Mesendoderm (in vitro differentiated cells): ENCODE measurements at regions not wholly inside any gene's neighbourhood (a gene's known extent, or its start where the extent isn't known, plus 50 kb on each side); places are given as distances from the start of the nearest gene placed in this dataset.

ENCODE experiments used
- DNase-seq: peaks from one replicate; pipeline ENCODE4 v3.0.0; 2013
- H2AK5ac ChIP-seq: 2 replicates; pipeline ENCODE4 v1.6.1; 2013; ENCODE audit warnings: low read length, inconsistent platforms
- H2BK120ac ChIP-seq: 2 replicates; pipeline ENCODE4 v1.6.1; 2013; ENCODE audit warnings: low read depth, mild to moderate bottlenecking, low read length, moderate library complexity, mixed read lengths
- H2BK15ac ChIP-seq: replicated peaks from 2 replicates; pipeline ENCODE4 v1.6.1; 2013; ENCODE audit warnings: low read depth, mild to moderate bottlenecking, moderate library complexity
- H2BK5ac ChIP-seq: 2 replicates; pipeline ENCODE4 v1.6.1; 2013; ENCODE audit warnings: low read length, inconsistent platforms
- H3K18ac ChIP-seq: 2 replicates; pipeline ENCODE4 v1.6.1; 2013; ENCODE audit warnings: mild to moderate bottlenecking, low read length, mixed read lengths
- H3K23ac ChIP-seq: one replicate; pipeline ENCODE4 v1.6.1; 2013; ENCODE audit warnings: low read length
- H3K27ac ChIP-seq: 2 replicates; pipeline ENCODE4 v1.5.1; 2013; ENCODE audit warnings: low read depth, mild to moderate bottlenecking, inconsistent platforms, low read length, moderate library complexity
- H3K27me3 ChIP-seq: 2 replicates; pipeline ENCODE4 v1.6.1; 2013; ENCODE audit warnings: low read length, control low read depth, mild to moderate bottlenecking, inconsistent platforms; ENCODE audit not compliant: insufficient read depth, poor library complexity
- H3K36me3 ChIP-seq: 2 replicates; pipeline ENCODE4 v1.6.1; 2013; ENCODE audit warnings: low read length, inconsistent platforms; ENCODE audit not compliant: control insufficient read depth, insufficient read depth
- H3K4ac ChIP-seq: one replicate; pipeline ENCODE4 v1.6.1; 2013; ENCODE audit warnings: low read depth, mild to moderate bottlenecking, low read length, moderate library complexity
- H3K4me1 ChIP-seq: 2 replicates; pipeline ENCODE4 v1.6.1; 2013; ENCODE audit warnings: low read depth, low read length, inconsistent platforms; ENCODE audit not compliant: control insufficient read depth
- H3K4me2 ChIP-seq: 2 replicates; pipeline ENCODE4 v1.6.1; 2013; ENCODE audit warnings: low read length
- H3K4me3 ChIP-seq: 2 replicates; pipeline ENCODE4 v1.5.1; 2013; ENCODE audit warnings: mild to moderate bottlenecking, low read length
- H3K56ac ChIP-seq: one replicate; pipeline ENCODE4 v1.6.1; 2013; ENCODE audit warnings: low read length
- H3K79me1 ChIP-seq: 2 replicates; pipeline ENCODE4 v1.6.1; 2013; ENCODE audit warnings: low read length, inconsistent platforms
- H3K79me2 ChIP-seq: 2 replicates; pipeline ENCODE4 v1.6.1; 2013; ENCODE audit warnings: mild to moderate bottlenecking, low read length; ENCODE audit not compliant: control insufficient read depth, insufficient read depth
- H3K9ac ChIP-seq: 2 replicates; pipeline ENCODE4 v1.6.1; 2013; ENCODE audit warnings: low read length, inconsistent platforms
- H4K5ac ChIP-seq: one replicate; pipeline ENCODE4 v1.6.1; 2013; ENCODE audit warnings: low read length
- H4K8ac ChIP-seq: one replicate; pipeline ENCODE4 v1.6.1; 2013; ENCODE audit warnings: low read depth, mild to moderate bottlenecking, control low read depth, low read length, moderate library complexity
- WGBS: extraction: QIAGEN DNeasy Blood & Tissue Kit; methylation state at CpG from one replicate; pipeline ENCODE4 v1.1.7; 2013; ENCODE audit warnings: low lambda C conversion rate, missing lambda C conversion rate; ENCODE audit not compliant: insufficient coverage; ENCODE audit errors: extremely low coverage; 5-methylcytosine and 5-hydroxymethylcytosine counted together

DNA sequence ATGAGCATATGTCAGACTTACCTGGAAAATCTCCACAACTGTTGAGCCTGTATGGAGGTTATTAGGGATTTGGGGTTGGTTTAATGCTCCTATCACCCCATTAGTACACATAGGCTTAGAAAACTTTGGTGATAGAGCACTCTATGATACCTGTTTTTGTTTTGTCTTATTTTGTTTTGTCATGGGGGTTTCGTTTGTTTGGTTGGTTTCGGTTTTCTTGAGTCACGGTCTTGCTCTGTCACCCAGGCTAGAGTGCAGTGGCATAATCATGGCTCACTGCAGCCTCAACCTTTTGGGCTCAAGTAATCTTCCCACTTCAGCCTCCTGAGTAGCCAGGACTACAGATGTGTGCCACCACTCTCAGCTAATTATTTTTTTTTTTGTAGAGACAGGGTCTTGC is 70.0 kb downstream of the MZT1 start:
- no peak overlapping the region for H3K56ac ChIP-seq
- H3K4me1 ChIP-seq, result no peaks in the 10 kb centered on the region
- no peaks in the 10 kb centered on the region for H3K27me3 ChIP-seq
- no peak overlapping the region for H2BK15ac ChIP-seq
- no peak overlapping the region for H2BK5ac ChIP-seq
- H2AK5ac ChIP-seq, result no peak overlapping the region
- no peak for DNase-seq
- no peak overlapping the region for H3K23ac ChIP-seq
- no peak overlapping the region for H3K4me3 ChIP-seq
- H4K5ac ChIP-seq, result no peak overlapping the region
- no peaks in the 10 kb centered on the region for H3K79me2 ChIP-seq
- H3K4ac ChIP-seq, result no peak overlapping the region
- H3K27ac ChIP-seq, result no peak overlapping the region
- no peak overlapping the region for H3K9ac ChIP-seq
- no peak overlapping the region for H3K18ac ChIP-seq
- H3K79me1 ChIP-seq, result no peaks in the 10 kb centered on the region
- no peak overlapping the region for H4K8ac ChIP-seq
- no peaks in the 10 kb centered on the region for H3K36me3 ChIP-seq
- no CpG with 5 or more reads among the region's 3 CpGs for WGBS
- H3K4me2 ChIP-seq, result no peak overlapping the region
- no peak overlapping the region for H2BK120ac ChIP-seq

DNA sequence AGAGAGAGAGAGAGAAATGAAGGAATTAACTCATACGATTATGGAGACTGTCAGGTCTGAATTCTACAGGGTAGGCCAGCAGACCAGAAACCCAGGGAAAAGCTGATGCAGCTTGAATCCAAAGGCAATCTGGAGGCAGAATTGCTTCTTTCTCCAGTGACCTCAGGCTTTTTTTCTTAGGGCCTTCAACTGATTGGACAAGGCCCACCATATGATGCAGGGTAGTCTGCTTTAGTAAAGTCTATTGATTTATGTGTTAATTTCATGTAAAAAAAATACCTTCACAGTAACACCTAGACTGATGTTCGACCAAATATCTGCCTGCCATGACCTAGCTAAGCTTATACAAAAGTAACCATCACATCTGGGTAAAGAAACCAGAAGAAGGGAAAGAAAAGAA is 71.1 kb downstream of the MZT1 start:
- Histone ChIP-seq H3K4me1 (no peaks in the 10 kb centered on the region), H3K4me3 (no peak overlapping the region), H3K27me3 (no peaks in the 10 kb centered on the region), H3K36me3 (no peaks in the 10 kb centered on the region), H3K9ac (no peak overlapping the region), H4K8ac (no peak overlapping the region), H4K5ac (no peak overlapping the region), H3K4ac (no peak overlapping the region), H2BK5ac (no peak overlapping the region), H3K79me1 (no peaks in the 10 kb centered on the region), H3K23ac (no peak overlapping the region), H3K27ac (no peak overlapping the region), H2AK5ac (no peak overlapping the region), H3K79me2 (no peaks in the 10 kb centered on the region), H3K56ac (no peak overlapping the region), H2BK15ac (no peak overlapping the region), H3K4me2 (no peak overlapping the region), H2BK120ac (no peak overlapping the region), H3K18ac (no peak overlapping the region)
- DNase-seq, result no peak
- WGBS, result no CpG with 5 or more reads among the region's 2 CpGs

DNA sequence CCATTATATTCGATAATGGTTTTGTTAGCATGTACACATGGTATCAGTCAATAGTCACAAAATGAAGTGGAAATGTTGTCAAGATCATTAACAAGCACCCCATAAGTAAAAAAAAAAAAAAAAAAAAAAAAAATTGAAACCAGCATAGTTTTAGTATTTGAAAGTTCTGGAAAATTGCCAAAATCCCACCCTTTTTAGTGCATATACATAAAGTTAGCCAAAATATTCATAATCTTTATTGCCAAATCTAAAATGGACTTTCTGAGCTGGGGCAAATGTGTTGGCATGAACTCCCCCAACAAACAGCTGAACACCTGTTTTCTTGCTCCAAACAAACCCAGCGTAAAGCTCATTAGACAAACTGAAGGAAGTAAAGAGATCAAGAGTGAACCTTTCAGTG is 73.9 kb downstream of the MZT1 start:
- no peak overlapping the region for H3K23ac ChIP-seq
- no peak overlapping the region for H3K56ac ChIP-seq
- H3K9ac ChIP-seq, result no peak overlapping the region
- no peak overlapping the region for H2AK5ac ChIP-seq
- no peak overlapping the region for H3K27ac ChIP-seq
- H2BK5ac ChIP-seq, result no peak overlapping the region
- DNase-seq, result no peak
- H3K79me1 ChIP-seq, result no peaks in the 10 kb centered on the region
- H2BK120ac ChIP-seq, result no peak overlapping the region
- no peak overlapping the region for H4K8ac ChIP-seq
- H3K4me1 ChIP-seq, result no peaks in the 10 kb centered on the region
- H3K18ac ChIP-seq, result no peak overlapping the region
- WGBS, result no CpG with 5 or more reads among the region's 2 CpGs
- H3K4me3 ChIP-seq, result no peak overlapping the region
- H3K36me3 ChIP-seq, result no peaks in the 10 kb centered on the region
- no peak overlapping the region for H4K5ac ChIP-seq
- no peaks in the 10 kb centered on the region for H3K27me3 ChIP-seq
- H3K79me2 ChIP-seq, result no peaks in the 10 kb centered on the region
- no peak overlapping the region for H3K4ac ChIP-seq
- H2BK15ac ChIP-seq, result no peak overlapping the region
- H3K4me2 ChIP-seq, result no peak overlapping the region

DNA sequence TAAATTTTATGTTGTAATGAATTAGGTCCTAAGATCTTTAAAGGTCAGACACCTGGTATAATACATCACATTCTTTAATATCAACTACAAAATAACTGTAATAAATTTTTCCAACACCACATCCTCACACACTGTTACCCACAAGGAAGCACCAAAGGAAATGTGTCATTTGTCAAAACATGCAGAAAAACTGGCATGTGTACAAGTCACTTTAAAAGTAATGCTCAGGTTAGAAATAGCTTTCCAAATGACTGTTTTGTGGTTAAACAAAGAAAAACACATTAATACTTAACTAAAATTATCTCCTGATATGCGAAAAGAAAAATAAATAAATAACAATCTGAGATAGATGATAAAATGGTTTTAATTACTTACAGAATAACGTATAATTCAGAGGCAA is 74.7 kb downstream of the MZT1 start:
- WGBS, result 100% methylated on average over 2 of the region's 2 CpGs
- H4K5ac ChIP-seq, result no peak overlapping the region
- no peak overlapping the region for H2BK5ac ChIP-seq
- H4K8ac ChIP-seq, result no peak overlapping the region
- H3K4me2 ChIP-seq, result no peak overlapping the region
- no peak overlapping the region for H3K4me3 ChIP-seq
- H3K4ac ChIP-seq, result no peak overlapping the region
- H2BK120ac ChIP-seq, result no peak overlapping the region
- H3K36me3 ChIP-seq, result no peaks in the 10 kb centered on the region
- no peaks in the 10 kb centered on the region for H3K27me3 ChIP-seq
- H3K18ac ChIP-seq, result no peak overlapping the region
- no peak overlapping the region for H3K9ac ChIP-seq
- H3K79me2 ChIP-seq, result no peaks in the 10 kb centered on the region
- no peak overlapping the region for H2BK15ac ChIP-seq
- no peak overlapping the region for H2AK5ac ChIP-seq
- no peak overlapping the region for H3K23ac ChIP-seq
- DNase-seq, result no peak
- H3K56ac ChIP-seq, result no peak overlapping the region
- no peak overlapping the region for H3K27ac ChIP-seq
- H3K4me1 ChIP-seq, result no peaks in the 10 kb centered on the region
- H3K79me1 ChIP-seq, result no peaks in the 10 kb centered on the region

DNA sequence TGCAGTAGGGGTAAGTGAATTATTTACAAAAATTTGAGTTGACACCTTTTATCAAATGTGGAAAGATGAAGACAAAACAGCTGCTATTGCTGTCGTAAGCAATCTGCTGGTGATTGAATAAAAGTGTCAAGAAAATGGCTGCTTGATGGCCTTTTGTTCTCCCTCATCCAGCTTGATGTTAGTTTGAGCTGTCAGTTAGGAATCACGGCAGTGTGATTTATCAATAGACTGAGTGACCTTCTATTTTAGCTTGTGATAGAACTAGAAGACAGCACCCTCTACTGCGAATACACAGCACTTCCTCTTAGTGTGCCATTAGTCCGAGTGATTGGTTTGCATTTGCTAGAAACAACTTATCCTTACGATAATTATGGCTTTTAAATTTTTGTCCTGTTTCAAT is 76.3 kb downstream of the MZT1 start:
- Histone ChIP-seq H3K27ac (no peak overlapping the region), H3K4me1 (no peaks in the 10 kb centered on the region), H2BK120ac (no peak overlapping the region), H3K4me3 (no peak overlapping the region), H4K8ac (no peak overlapping the region), H3K23ac (no peak overlapping the region), H3K27me3 (no peaks in the 10 kb centered on the region), H4K5ac (no peak overlapping the region), H2AK5ac (no peak overlapping the region), H2BK5ac (no peak overlapping the region), H3K36me3 (no peaks in the 10 kb centered on the region), H3K9ac (no peak overlapping the region), H2BK15ac (no peak overlapping the region), H3K4ac (no peak overlapping the region), H3K4me2 (no peak overlapping the region), H3K79me2 (no peaks in the 10 kb centered on the region), H3K18ac (no peak overlapping the region), H3K56ac (no peak overlapping the region), H3K79me1 (no peaks in the 10 kb centered on the region)
- WGBS, result no CpG with 5 or more reads among the region's 5 CpGs
- peak; percentile 29 for DNase-seq

DNA sequence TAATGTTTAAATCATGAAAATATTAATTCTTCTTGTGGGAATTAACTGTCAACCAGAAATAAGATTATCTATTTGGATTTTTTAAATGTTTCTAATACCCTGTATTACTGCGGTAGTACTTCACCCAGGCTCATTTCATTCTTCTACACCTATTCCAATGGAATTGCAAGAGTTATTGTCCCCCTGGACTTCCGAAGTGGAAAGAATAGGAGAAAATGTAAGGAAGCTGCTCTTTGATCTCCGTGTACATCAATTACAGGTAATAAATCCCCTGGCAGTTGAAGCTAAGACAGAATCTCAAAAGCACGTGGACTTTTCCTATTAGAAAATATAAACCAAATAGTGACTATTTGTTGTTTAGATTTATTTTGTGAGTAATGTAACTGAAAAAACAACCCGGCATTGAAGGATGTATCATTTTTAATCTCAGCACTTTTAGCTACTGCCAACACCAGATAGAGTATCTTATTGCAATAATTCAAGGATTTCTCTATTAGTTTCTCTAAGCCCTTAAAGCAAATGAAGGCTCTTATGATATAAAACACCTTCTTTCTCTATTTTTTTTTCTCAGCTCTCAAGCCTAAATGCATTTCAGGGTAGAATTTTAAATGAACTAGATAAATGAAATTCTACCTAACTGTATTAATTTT is 77.3 kb downstream of the MZT1 start:
- Histone ChIP-seq H4K5ac (no peak overlapping the region), H3K4me1 (no peaks in the 10 kb centered on the region), H3K27ac (no peak overlapping the region), H3K79me2 (no peaks in the 10 kb centered on the region), H3K27me3 (no peaks in the 10 kb centered on the region), H3K4me2 (no peak overlapping the region), H3K56ac (no peak overlapping the region), H2AK5ac (no peak overlapping the region), H2BK120ac (no peak overlapping the region), H3K23ac (no peak overlapping the region), H3K4ac (no peak overlapping the region), H3K9ac (no peak overlapping the region), H3K4me3 (no peak overlapping the region), H3K36me3 (no peaks in the 10 kb centered on the region), H2BK5ac (no peak overlapping the region), H2BK15ac (no peak overlapping the region), H3K79me1 (no peaks in the 10 kb centered on the region), H3K18ac (no peak overlapping the region), H4K8ac (no peak overlapping the region)
- DNase-seq, result no peak
- no CpG with 5 or more reads among the region's 5 CpGs for WGBS
